GM19328 (cell line): ENCODE measurements at regions not wholly inside any gene's neighbourhood (a gene's known extent, or its start where the extent isn't known, plus 50 kb on each side); places are given as distances from the start of the nearest gene placed in this dataset.

Source experiments
- ATAC-seq: cut with Tn5 transposase; IDR thresholded peaks from one replicate; pipeline ENCODE4 v1.9.1; 2021; ENCODE audit warnings: mild to moderate bottlenecking, moderate library complexity; ENCODE audit not compliant: unreplicated experiment

- ATAC-seq, result no peak
These were observed 159.7 kb upstream of the CDH12 start for GRCh38 chr5:23012842-23013241.

- ATAC-seq, result no peak
These were observed 154.6 kb upstream of the CDH12 start for GRCh38 chr5:23007762-23008161.

GRCh38 chr5:23007236-23007635 is 154.1 kb upstream of the CDH12 start:
- no peak for ATAC-seq

GRCh38 chr5:23001120-23001519 is 148.0 kb upstream of the CDH12 start:
- ATAC-seq, result no peak

- ATAC-seq, result no peak
These were observed 145.6 kb upstream of the CDH12 start for GRCh38 chr5:22998774-22999173.

- no peak for ATAC-seq
These were observed 145.2 kb upstream of the CDH12 start for GRCh38 chr5:22998362-22998761.

GRCh38 chr5:22988937-22989336 is 135.8 kb upstream of the CDH12 start:
- no peak for ATAC-seq

- no peak for ATAC-seq
These were observed 133.1 kb upstream of the CDH12 start for GRCh38 chr5:22986281-22986680.

GRCh38 chr5:22985446-22985845 is 132.3 kb upstream of the CDH12 start:
- ATAC-seq, result no peak

- no peak for ATAC-seq
These were observed 117.9 kb upstream of the CDH12 start for GRCh38 chr5:22970956-22971618.

GRCh38 chr5:22970491-22970890 is 117.3 kb upstream of the CDH12 start:
- ATAC-seq, result no peak

GRCh38 chr5:22968386-22968785 is 115.2 kb upstream of the CDH12 start:
- ATAC-seq, result no peak

GRCh38 chr5:22965960-22966359 is 112.8 kb upstream of the CDH12 start:
- no peak for ATAC-seq

- ATAC-seq, result no peak
These were observed 111.5 kb upstream of the CDH12 start for GRCh38 chr5:22964632-22965031.

GRCh38 chr5:22958462-22959262 is 105.5 kb upstream of the CDH12 start:
- ATAC-seq, result no peak

- ATAC-seq, result no peak
These were observed 94.8 kb upstream of the CDH12 start for GRCh38 chr5:22947921-22948320.

- ATAC-seq, result no peak
These were observed 85.2 kb upstream of the CDH12 start for GRCh38 chr5:22938362-22938761.

GRCh38 chr5:22928821-22929482 is 75.8 kb upstream of the CDH12 start:
- no peak for ATAC-seq

GRCh38 chr5:22926574-22926973 is 73.4 kb upstream of the CDH12 start:
- no peak for ATAC-seq

- no peak for ATAC-seq
These were observed 65.4 kb upstream of the CDH12 start for GRCh38 chr5:22918511-22918910.

GRCh38 chr5:22916393-22916792 is 63.2 kb upstream of the CDH12 start:
- ATAC-seq, result no peak

GRCh38 chr5:22911019-22911418 is 57.9 kb upstream of the CDH12 start:
- ATAC-seq, result no peak
